HEK293T (cell line): ENCODE measurements at regions not wholly inside any gene's neighbourhood (a gene's known extent, or its start where the extent isn't known, plus 50 kb on each side); places are given as distances from the start of the nearest gene placed in this dataset.

Experiments
- BHLHE40 ChIP-seq: fragments of 450-650 bp; IDR thresholded peaks from 2 replicates; pipeline ENCODE4 v1.6.1; 2016; ENCODE audit warnings: mild to moderate bottlenecking, moderate library complexity, borderline replicate concordance
- ELF4 ChIP-seq: fragments of 450-650 bp; IDR thresholded peaks from 2 replicates; pipeline ENCODE4 v1.6.1; 2017; ENCODE audit warnings: antibody characterized with exemption
- FOXA1 ChIP-seq: fragments of 450-650 bp; IDR thresholded peaks from 2 replicates; pipeline ENCODE4 v1.6.1; 2016; ENCODE audit warnings: mild to moderate bottlenecking
- FOXM1 ChIP-seq: fragments of 450-650 bp; IDR thresholded peaks from 2 replicates; pipeline ENCODE4 v1.6.1; 2017; ENCODE audit warnings: mild to moderate bottlenecking, borderline replicate concordance
- HDGF ChIP-seq: fragments of 450-650 bp; IDR thresholded peaks from 2 replicates; pipeline ENCODE4 v1.6.1; 2017; ENCODE audit warnings: antibody characterized with exemption, borderline replicate concordance
- LEF1 ChIP-seq: fragments of 450-650 bp; IDR thresholded peaks from 2 replicates; pipeline ENCODE4 v1.6.1; 2017; ENCODE audit warnings: mild to moderate bottlenecking, borderline replicate concordance
- ZNF384 ChIP-seq: fragments of 450-650 bp; IDR thresholded peaks from 2 replicates; pipeline ENCODE4 v1.6.1; 2016

DNA sequence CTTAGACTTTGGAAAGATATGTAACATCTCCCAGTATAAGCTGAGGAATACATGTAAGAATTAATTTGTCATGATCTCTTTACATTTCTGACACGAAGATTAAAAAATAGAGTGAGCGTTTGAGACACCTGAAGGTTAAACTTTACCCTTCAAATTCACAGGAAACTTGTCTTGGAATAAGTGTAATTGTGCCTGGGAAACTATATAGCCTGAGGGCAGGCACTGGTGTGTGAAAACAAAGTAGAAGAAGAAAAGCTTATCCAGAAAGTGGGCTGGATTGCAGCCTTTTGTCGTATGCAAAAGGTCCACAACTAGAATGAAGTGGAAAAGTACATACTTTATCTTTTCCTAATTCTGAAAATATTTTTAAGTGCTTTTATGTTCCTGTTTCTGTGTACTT lies 275.7 kb upstream of the TCF21 start:
- TF ChIP-seq BHLHE40: no peak
- TF ChIP-seq LEF1: no peak
- no peak for TF ChIP-seq ELF4
- no peak for TF ChIP-seq HDGF
- no peak for TF ChIP-seq FOXM1
- TF ChIP-seq ZNF384: no peak
- TF ChIP-seq FOXA1: no peak
